IMR-90 (cell line): ENCODE measurements at regions not wholly inside any gene's neighbourhood (a gene's known extent, or its start where the extent isn't known, plus 50 kb on each side); places are given as distances from the start of the nearest gene placed in this dataset.

ENCODE experiments used
- ATAC-seq: fragments of 200-7000 bp; cut with Tn5 transposase; 2 replicates; pipeline ENCODE4 v1.9.1; 2020; ENCODE audit warnings: low read depth, mild to moderate bottlenecking, moderate library complexity
- BruUV-seq: library from RNA; stranded (reverse); fragments of 400-500 nt; replicated peaks from 2 replicates; lab custom pipeline; 2021; lab: Mats Ljungman, UMichigan
- CTCF ChIA-PET: fragments of 300-600 bp; formaldehyde crosslinking; extraction: SDS; loops from one replicate; lab custom pipeline; 2021; ENCODE audit warnings: antibody characterized with exemption; lab: Yijun Ruan, JAX
- POLR2A ChIA-PET: fragments of 300-600 bp; sonication (Branson Sonifier 250); formaldehyde crosslinking; loops from one replicate; lab custom pipeline; 2022; ENCODE audit warnings: antibody characterized with exemption; ENCODE audit not compliant: unreplicated experiment; lab: Charles Lee
- DNase-seq: peaks from one replicate; pipeline ENCODE4 v3.0.0; 2013
- H2AFZ ChIP-seq: replicated peaks from 2 replicates; pipeline ENCODE3; 2013; ENCODE audit warnings: low read length, mild to moderate bottlenecking; ENCODE audit not compliant: poor library complexity
- H2AK5ac ChIP-seq: 2 replicates; pipeline ENCODE4 v1.6.1; 2013; ENCODE audit warnings: low read depth, low read length, inconsistent platforms
- H2AK9ac ChIP-seq: replicated peaks from 2 replicates; pipeline ENCODE3; 2013; ENCODE audit warnings: mild to moderate bottlenecking, low read depth, low read length, moderate library complexity; ENCODE audit not compliant: poor library complexity
- H2BK120ac ChIP-seq: 2 replicates; pipeline ENCODE4 v1.6.1; 2013; ENCODE audit warnings: low read depth, low read length, inconsistent platforms
- H2BK15ac ChIP-seq: 3 replicates; pipeline ENCODE4 v1.6.1; 2013; ENCODE audit warnings: low read depth, low read length, inconsistent platforms
- H2BK20ac ChIP-seq: 2 replicates; pipeline ENCODE4 v1.6.1; 2013; ENCODE audit warnings: low read depth, mild to moderate bottlenecking, inconsistent platforms, low read length, moderate library complexity
- H2BK5ac ChIP-seq: 2 replicates; pipeline ENCODE4 v1.6.1; 2013; ENCODE audit warnings: mild to moderate bottlenecking, low read depth, low read length, inconsistent platforms; ENCODE audit not compliant: poor library complexity, severe bottlenecking
- H3K14ac ChIP-seq: replicated peaks from 2 replicates; pipeline ENCODE4 v1.6.1; 2013; ENCODE audit warnings: low read depth, low read length, inconsistent platforms
- H3K18ac ChIP-seq: 2 replicates; pipeline ENCODE4 v1.6.1; 2013; ENCODE audit warnings: low read depth, low read length, control low read depth
- H3K23ac ChIP-seq: 2 replicates; pipeline ENCODE4 v1.6.1; 2013; ENCODE audit warnings: low read depth, low read length, inconsistent platforms
- H3K27ac ChIP-seq: 2 replicates; pipeline ENCODE4 v1.5.1; 2013; ENCODE audit warnings: mild to moderate bottlenecking, control low read depth, low read length; ENCODE audit not compliant: insufficient read depth
- H3K27me3 ChIP-seq: 2 replicates; pipeline ENCODE4 v1.6.1; 2013; ENCODE audit warnings: low read length; ENCODE audit not compliant: control insufficient read depth, insufficient read depth
- H3K36me3 ChIP-seq: 2 replicates; pipeline ENCODE4 v1.6.1; 2013; ENCODE audit warnings: low read length, mixed read lengths; ENCODE audit not compliant: control insufficient read depth, insufficient read depth
- H3K4ac ChIP-seq: 2 replicates; pipeline ENCODE4 v1.6.1; 2013; ENCODE audit warnings: low read depth, low read length, inconsistent platforms
- H3K4me1 ChIP-seq: 2 replicates; pipeline ENCODE4 v1.6.1; 2013; ENCODE audit warnings: low read length, mixed read lengths; ENCODE audit not compliant: control insufficient read depth, insufficient read depth
- H3K4me2 ChIP-seq: 2 replicates; pipeline ENCODE4 v1.6.1; 2013; ENCODE audit warnings: low read depth, mild to moderate bottlenecking, control low read depth, low read length, moderate library complexity
- H3K4me3 ChIP-seq: 2 replicates; pipeline ENCODE4 v1.5.1; 2013; ENCODE audit warnings: low read depth, mild to moderate bottlenecking, control low read depth, low read length, moderate library complexity; ENCODE audit not compliant: insufficient read depth
- H3K56ac ChIP-seq: 2 replicates; pipeline ENCODE4 v1.6.1; 2013; ENCODE audit warnings: low read length, inconsistent platforms; ENCODE audit not compliant: insufficient read depth; ENCODE audit errors: extremely low read depth
- H3K79me1 ChIP-seq, 2 experiments: 2 replicates each; pipeline ENCODE4 v1.6.1; 2013; ENCODE audit warnings: low read length in 2 of 2, inconsistent platforms in 1 of 2, low read depth in 1 of 2
- H3K9ac ChIP-seq: 2 replicates; pipeline ENCODE4 v1.6.1; 2013; ENCODE audit warnings: low read depth, low read length, control low read depth
- H3K9me1 ChIP-seq: 2 replicates; pipeline ENCODE4 v1.6.1; 2013; ENCODE audit warnings: low read length, inconsistent platforms; ENCODE audit not compliant: insufficient read depth
- H3K9me3 ChIP-seq: 2 replicates; pipeline ENCODE4 v1.6.1; 2013; ENCODE audit warnings: low read length; ENCODE audit not compliant: control insufficient read depth, insufficient read depth
- H4K20me1 ChIP-seq: 2 replicates; pipeline ENCODE4 v1.6.1; 2013; ENCODE audit warnings: low read length, inconsistent platforms; ENCODE audit not compliant: insufficient read depth
- H4K5ac ChIP-seq: 2 replicates; pipeline ENCODE4 v1.6.1; 2013; ENCODE audit warnings: mild to moderate bottlenecking, low read depth, low read length, control low read depth
- H4K8ac ChIP-seq, 2 experiments: 2 replicates each; pipeline ENCODE4 v1.6.1; 2013; ENCODE audit warnings: low read depth in 2 of 2, low read length in 2 of 2, control low read depth in 1 of 2, inconsistent platforms in 1 of 2
- H4K91ac ChIP-seq: 2 replicates; pipeline ENCODE4 v1.6.1; 2013; ENCODE audit warnings: low read depth, low read length, inconsistent platforms; ENCODE audit not compliant: insufficient read depth
- BHLHE40 ChIP-seq: fragments of 150-350 bp; IDR thresholded peaks from 2 replicates; pipeline ENCODE4 v1.6.1; 2016; ENCODE audit warnings: mild to moderate bottlenecking, low read depth, low read length
- CEBPB ChIP-seq: IDR thresholded peaks from 2 replicates; pipeline ENCODE4 v1.6.1; 2012; ENCODE audit warnings: low read depth, low read length, improper control_type of control experiment
- CTCF ChIP-seq: conservative IDR thresholded peaks from 2 replicates; pipeline ENCODE4 v1.5.1; 2012; ENCODE audit warnings: mild to moderate bottlenecking, low read depth, low read length, improper control_type of control experiment
- MAZ ChIP-seq: IDR thresholded peaks from 2 replicates; pipeline ENCODE4 v1.6.1; 2012; ENCODE audit warnings: low read depth, mild to moderate bottlenecking, low read length, improper control_type of control experiment, moderate library complexity, borderline replicate concordance
- RAD21 ChIP-seq: IDR thresholded peaks from 2 replicates; pipeline ENCODE4 v1.6.1; 2012; ENCODE audit warnings: low read length, improper control_type of control experiment
- SMC3 ChIP-seq: fragments of 150-350 bp; IDR thresholded peaks from 2 replicates; pipeline ENCODE4 v1.6.1; 2016; ENCODE audit warnings: low read depth, mild to moderate bottlenecking, antibody characterized with exemption, low read length, moderate library complexity
- WGBS, 2 experiments: methylation state at CpG; one replicate each; pipeline versions ENCODE4 v1.1.5 to v1.1.7; 2013; ENCODE audit warnings: missing lambda C conversion rate in 2 of 2; ENCODE audit not compliant: insufficient read length in 1 of 2; ENCODE audit errors: extremely low coverage in 2 of 2; 5-methylcytosine and 5-hydroxymethylcytosine counted together
- dilution Hi-C: fragments of 300-500 bp; cut with HindIII; formaldehyde crosslinking; loops from one replicate; pipeline ENCODE4 v1.14.3; 2018; ENCODE audit warnings: low sequenced_read_pairs; ENCODE audit not compliant: unreplicated experiment
- in situ Hi-C: fragments of 300-500 bp; cut with MboI; formaldehyde crosslinking; loops from 3 replicates; pipeline ENCODE4 v1.14.3; 2019; ENCODE audit warnings: low sequenced_read_pairs, inconsistent platforms, mixed read lengths
- intact Hi-C: fragments of 100-400 bp; cut with micrococcal nuclease; formaldehyde crosslinking; loops from 2 replicates; pipeline ENCODE4 v1.10.0; 2022

GRCh38 chr5:143506836-143507552 lies 103.5 kb upstream of the NR3C1 start:
- dilution Hi-C loops (no loop called here), in situ Hi-C loops (no loop called here), intact Hi-C loops (loop anchor here (5.0 kb wide), 2 partner anchors 320 to 475 kb away; no protein-coding TSS in a partner anchor)
- Histone ChIP-seq H3K4me3 (no peak overlapping the region), H3K14ac (no peak overlapping the region), H2BK15ac (peak overlapping the region; percentile 78), H3K27me3 (no peaks in the 10 kb centered on the region), H4K91ac (peak overlapping the region; percentile 90), H3K9me3 (no peaks in the 10 kb centered on the region), H4K8ac (peak overlapping the region; percentile 28 to 80), H3K9ac (no peak overlapping the region; the same call in 1 of the 2 replicates), H2AK9ac (no peak overlapping the region), H3K18ac (peak overlapping the region; percentile 79), H3K4ac (peak overlapping the region; percentile 98), H2BK120ac (peak overlapping the region; percentile 98), H3K4me1 (peaks cover 11% of the 10 kb centered on the region), H3K23ac (peak overlapping the region; percentile 88), H2AFZ (peak overlapping the region; percentile 66), H3K9me1 (peaks cover 15% of the 10 kb centered on the region), H3K4me2 (peak overlapping the region; percentile 30), H3K36me3 (no peaks in the 10 kb centered on the region), H4K5ac (peak overlapping the region; percentile 61), H3K79me1 (no peaks in the 10 kb centered on the region), H2BK5ac (peak overlapping the region; percentile 85), H2BK20ac (peak overlapping the region; percentile 98), H3K56ac (0 out of 2 replicates have a peak overlapping the region, but pooled peaks have one; percentile 15), H3K27ac (peak overlapping the region; percentile 61), H4K20me1 (no peaks in the 10 kb centered on the region), H2AK5ac (peak overlapping the region; percentile 92)
- ChIA-PET CTCF (interaction anchor here (0.5 to 1.0 kb wide), 2 partner anchors 117 to 286 kb away, joined by 3 read pairs; no protein-coding TSS in a partner anchor), POLR2A (no interaction called here)
- DNase-seq = peak; percentile 95
- TF ChIP-seq SMC3 = 0 out of 2 replicates have a peak, but pooled peaks have one; percentile 8
- peak; percentile 27; the same call in 1 of the 2 replicates for TF ChIP-seq CTCF
- peak; percentile 43 for TF ChIP-seq RAD21
- TF ChIP-seq CEBPB = peak; percentile 94
- TF ChIP-seq BHLHE40 = no peak
- no peak for TF ChIP-seq MAZ
- BruUV-seq = no TSS peak
- WGBS, 2 experiments = no CpG with 5 or more reads among the region's 1 CpG
- ATAC-seq = peak; percentile 90
